NCI-H2107 (cell line): ENCODE measurements at regions not wholly inside any gene's neighbourhood (a gene's known extent, or its start where the extent isn't known, plus 50 kb on each side); places are given as distances from the start of the nearest gene placed in this dataset.
A peak's percentile ranks its signal among the peaks of the same experiment; 100 is the strongest.
"Not testable (repeated sequence)": the region's sequence is repeated elsewhere in the genome, so short reads cannot be mapped to it uniquely, and the experiment has no call there.

Experiments used
- DNase-seq: peaks from one replicate; lab custom pipeline; 2025; lab: John Stamatoyannopoulos, UW

DNA sequence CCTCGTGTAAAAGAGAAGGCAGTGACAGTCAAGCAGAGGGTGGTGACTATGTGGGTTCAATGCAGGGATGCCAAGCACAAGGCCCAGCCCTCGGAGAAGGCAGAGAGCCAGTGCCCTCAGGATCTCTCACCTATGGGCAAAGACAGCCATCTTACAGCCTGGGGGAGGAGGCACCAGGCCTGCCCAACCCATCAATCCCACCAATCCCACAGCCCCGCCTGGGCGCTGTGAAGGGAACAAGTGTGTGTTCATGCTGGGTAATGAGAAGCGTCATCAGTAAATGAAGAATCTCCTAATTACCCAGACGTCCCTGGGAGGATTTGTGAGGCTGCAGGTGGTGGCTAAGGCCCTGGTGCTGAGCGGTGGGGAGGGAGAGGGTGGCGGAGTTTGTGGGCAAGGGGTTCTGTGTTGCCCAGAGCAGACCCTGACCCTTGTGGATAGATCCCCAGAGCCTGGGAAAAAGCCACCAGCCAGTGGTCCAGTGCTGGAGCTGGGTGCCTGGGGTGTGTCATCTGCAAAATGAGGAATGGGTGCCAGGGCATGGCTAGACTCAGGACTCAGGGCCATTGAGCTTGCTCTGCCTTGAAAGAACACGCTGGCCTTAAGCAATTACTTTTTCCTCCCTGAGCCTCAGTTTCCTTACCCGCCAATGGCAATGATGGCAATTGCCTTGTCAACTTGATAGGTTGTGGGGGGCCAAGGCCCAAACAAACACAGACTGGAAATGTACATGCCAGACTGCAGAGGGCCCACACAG lies 128.1 kb upstream of the UNC5B start:
- no peak for DNase-seq

- DNase-seq: no peak
Observed at GRCh38 chr10:71084818-71085126, 127.6 kb upstream of the UNC5B start.

- no peak for DNase-seq
Observed at GRCh38 chr10:71085689-71086438, 126.5 kb upstream of the UNC5B start.

GRCh38 chr10:71086439-71087080 lies 125.8 kb upstream of the UNC5B start:
- no peak for DNase-seq

DNA sequence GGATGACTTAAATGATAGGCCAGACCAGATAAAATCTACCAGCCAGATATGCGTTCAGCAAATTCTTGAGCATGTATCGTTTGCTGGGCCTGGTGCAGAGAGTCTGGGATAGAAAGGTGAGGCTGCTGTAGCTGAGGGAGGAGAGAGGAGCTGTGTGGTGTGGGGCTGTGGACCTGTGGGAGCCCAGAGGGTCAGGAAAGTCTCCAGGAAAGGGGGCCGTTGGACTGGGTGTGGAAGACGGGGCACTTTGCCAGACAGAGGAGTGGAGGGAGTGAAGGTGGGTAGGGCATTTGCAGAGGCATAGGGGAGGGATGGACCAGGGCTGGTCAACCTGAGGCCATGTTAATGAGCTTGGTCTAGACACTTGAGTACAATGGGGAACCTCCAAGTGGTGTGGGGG lies 124.7 kb upstream of the UNC5B start:
- DNase-seq: no peak

- no peak for DNase-seq
Observed at GRCh38 chr10:71088054-71088453, 124.3 kb upstream of the UNC5B start.

GRCh38 chr10:71088578-71088977 lies 123.8 kb upstream of the UNC5B start:
- peak; percentile 21 for DNase-seq

- no peak for DNase-seq
Observed at GRCh38 chr10:71089162-71089561, 123.2 kb upstream of the UNC5B start.

GRCh38 chr10:71090330-71090729 lies 122.0 kb upstream of the UNC5B start:
- DNase-seq: no peak

- DNase-seq: no peak
Observed at GRCh38 chr10:71090801-71091200, 121.6 kb upstream of the UNC5B start.

GRCh38 chr10:71092812-71093401 lies 119.5 kb upstream of the UNC5B start:
- DNase-seq: no peak

DNA sequence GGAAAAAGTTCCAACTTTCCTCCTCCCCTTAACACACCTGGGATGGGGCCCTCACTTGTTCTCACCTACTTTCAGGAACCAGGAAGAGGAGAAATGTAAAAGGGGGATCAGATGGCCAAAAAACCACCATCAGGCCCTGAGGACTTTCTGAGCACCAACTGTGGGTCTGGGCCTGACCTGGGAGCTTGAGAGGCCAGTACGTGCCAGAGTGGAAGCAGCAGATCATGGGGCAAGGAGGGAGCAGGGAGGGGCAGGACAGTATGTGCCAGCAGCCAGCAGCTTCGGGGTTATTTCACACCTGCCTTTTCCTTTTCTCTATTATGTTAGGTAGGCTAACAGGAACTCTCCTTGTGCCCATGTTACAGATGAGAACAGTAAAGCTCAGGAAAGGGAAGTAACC lies 118.8 kb upstream of the UNC5B start:
- DNase-seq: no peak

DNA sequence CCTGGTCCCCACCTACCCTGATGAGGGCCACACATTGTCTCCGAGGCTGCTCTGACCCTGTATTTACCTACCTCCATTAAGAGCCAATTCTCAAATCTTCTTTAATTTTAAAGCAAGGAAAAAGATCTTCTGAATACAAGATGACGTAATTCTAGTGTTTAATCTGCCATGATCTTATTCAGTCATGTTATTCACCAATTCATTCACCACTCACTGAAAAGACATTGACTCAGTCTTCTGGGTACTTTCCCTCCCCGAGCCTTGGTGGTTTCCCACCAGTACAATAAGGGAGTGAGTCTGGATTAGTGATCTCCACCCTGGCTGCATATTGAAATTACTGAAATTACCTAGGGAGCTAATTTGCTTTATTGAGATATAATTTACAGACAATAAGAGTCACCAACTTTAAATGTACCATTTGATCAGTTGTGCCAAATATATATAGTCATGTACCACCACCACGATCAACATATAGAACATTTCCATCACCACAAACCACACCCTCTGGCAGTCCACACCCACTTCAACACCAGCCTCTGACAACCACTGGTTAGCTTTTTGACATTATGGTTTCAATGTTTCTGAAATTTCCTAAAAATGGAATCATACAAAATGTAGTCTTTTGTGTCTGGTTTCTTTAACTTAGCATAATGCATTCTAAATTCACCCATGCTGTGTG lies 117.5 kb upstream of the UNC5B start:
- no peak for DNase-seq

DNA sequence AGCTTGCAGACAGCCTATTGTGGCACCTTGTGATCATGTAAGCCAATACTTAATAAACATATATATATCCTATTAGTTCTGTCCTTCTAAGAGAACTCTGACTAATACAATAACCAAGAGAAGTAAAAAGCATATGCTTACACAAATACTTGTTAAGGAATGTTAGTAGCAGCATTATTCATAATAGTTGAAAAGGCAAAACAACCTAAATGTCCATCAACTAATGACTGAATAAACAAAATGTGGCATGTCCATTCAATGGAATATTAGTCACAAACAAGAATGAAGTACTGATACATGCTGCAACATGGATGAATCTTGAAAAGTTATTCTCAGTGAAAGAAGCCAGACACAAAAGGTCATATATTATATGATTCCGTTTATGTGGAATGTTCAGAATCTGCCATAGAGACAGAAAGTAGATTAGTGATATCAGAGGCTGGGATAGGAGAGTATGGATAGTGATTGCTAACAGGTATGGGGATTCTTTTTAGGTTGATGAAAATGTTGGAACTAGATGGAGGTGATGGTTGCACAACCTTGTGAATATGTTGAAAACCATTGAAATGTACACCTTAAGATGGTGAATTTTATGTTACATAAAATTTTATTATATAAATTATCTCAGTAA lies 112.5 kb upstream of the UNC5B start:
- DNase-seq: no peak

DNA sequence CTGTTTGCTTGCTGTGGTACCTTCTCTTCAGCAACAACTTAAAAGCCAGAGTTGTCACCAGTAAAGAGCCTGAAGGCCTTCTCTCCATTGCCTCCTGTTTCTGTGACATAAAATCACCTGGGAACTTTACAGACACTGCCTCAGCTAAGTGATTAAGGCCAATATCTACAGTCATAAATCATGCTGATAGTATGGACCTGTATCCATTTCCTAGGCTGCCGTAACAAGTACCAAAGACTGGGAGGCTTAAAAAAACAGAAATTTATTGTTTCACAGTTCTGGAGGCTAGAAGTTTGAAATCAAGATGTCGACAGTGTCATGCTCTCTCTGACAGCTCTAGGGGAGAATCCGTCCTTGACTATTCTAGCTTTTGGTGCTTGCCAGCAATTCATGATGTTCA lies 108.4 kb upstream of the UNC5B start:
- DNase-seq: no peak

GRCh38 chr10:71106151-71106550 lies 106.2 kb upstream of the UNC5B start:
- DNase-seq: not testable (repeated sequence)

- not testable (repeated sequence) for DNase-seq
Observed at GRCh38 chr10:71107117-71107516, 105.3 kb upstream of the UNC5B start.

DNA sequence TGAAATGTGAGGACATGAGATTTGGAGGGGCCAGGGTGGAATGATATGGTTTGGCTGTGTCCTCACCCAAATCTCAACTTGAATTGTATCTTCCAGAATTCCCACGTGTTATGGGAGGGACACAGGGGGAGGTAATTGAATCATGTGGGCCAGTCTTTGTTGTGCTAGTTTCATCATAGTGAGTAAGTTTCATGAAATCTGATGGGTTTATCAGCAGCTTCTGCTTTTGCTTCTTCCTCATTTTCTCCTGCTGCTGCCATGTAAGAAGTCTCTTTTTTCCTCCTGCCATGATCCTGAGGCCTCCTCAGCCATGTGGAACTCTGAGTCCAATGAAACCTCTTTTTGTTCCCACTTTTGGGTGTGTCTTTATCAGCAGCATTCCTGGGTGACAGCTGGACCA lies 104.3 kb upstream of the UNC5B start:
- DNase-seq: not testable (repeated sequence)

DNA sequence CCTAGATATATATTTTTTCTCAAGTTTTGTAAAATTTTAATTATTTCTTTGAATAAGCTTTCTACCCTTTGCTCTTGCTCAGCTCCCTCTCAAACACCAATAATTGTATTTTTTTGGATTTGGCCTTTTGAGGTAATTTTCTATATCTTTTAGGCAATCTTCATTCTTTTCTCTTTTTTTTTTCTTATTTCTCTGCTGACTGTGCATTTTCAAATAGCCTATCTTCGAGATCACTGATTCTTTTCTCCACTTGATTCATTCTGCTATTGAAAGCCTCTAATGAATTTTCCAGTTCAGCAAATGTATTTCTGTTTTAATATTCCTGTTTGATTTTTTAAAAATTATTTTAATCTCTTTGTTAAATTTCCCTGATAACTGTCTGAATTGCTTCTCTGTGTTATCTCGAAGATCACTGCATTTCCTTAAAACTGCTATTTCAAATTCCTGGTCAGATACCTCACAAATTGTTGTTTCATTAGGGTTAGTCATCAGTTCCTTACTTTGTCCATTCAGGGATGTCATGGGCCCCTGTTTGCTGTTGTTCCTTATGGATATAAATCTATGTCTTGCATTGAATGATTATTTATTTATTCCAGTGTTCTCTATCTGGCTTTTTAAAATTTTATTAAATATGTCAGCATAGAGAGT lies 100.1 kb upstream of the UNC5B start:
- no peak for DNase-seq

DNA sequence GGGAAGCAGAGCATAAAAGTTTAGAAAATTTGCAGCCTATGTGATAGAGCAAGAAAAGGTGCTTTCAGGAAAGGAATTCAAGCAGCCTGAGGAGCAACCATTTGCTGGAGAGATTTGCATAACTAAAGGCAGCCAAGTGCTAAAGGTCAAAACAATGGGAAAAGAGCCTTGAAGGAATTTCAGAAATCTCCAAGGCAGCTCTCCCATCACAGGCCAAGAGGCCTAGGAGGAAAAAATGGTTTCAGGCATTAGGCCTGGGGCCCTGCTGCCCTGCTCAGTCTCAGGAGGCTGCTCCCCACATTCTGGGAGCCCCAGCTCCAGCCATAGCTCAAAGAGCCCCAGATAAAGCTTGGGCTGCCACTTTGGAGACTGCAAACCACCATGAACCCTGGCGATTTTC lies 95.9 kb upstream of the UNC5B start:
- DNase-seq: no peak

DNA sequence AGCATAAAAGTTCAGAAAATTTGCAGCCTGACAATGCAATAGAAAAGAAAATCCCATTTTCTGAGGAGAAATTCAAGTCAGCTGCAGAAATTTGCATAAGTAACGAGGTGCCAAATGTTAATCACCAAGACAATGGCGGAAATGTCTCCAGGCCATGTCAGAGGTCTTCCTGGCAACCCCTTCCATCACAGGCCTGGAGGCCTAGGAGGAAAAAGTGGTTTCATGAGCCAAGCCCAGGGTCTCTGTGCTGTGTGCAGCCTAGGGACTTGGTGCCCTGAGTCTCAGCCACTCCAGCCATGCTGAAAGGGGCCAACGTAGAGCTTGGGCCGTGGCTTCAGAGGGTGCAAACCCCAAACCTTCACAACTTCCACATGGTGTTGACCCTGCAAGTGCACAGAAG lies 94.8 kb upstream of the UNC5B start:
- not testable (repeated sequence) for DNase-seq
